Effector CD8-positive, alpha-beta T cell (primary cell): ENCODE measurements at regions not wholly inside any gene's neighbourhood (a gene's known extent, or its start where the extent isn't known, plus 50 kb on each side); places are given as distances from the start of the nearest gene placed in this dataset.

Source experiments
- DNase-seq: peaks from one replicate; lab custom pipeline; 2025; lab: John Stamatoyannopoulos, UW

DNA sequence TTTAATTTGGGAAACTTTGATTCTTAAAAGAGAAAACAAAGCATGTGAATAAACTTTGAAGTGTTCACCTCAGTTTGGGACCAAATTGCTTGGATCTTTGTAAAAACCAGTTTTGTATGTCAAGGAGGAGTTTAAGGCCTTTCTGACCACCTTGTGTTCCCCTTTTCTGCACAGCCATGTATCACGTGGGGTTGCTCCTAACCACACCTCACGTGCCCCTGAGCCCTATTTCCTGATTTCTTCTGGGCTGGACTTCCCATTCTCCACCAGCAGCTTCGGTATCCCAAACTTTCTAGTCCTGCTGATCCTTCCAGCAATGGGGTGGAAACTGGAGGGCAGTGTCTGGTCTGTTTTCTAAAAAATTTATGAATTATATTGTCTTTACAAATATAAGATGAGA, 76.4 kb upstream of the STT3B start:
- no peak for DNase-seq

GRCh38 chr3:31461426-31461825, 71.3 kb upstream of the STT3B start:
- DNase-seq: no peak

DNA sequence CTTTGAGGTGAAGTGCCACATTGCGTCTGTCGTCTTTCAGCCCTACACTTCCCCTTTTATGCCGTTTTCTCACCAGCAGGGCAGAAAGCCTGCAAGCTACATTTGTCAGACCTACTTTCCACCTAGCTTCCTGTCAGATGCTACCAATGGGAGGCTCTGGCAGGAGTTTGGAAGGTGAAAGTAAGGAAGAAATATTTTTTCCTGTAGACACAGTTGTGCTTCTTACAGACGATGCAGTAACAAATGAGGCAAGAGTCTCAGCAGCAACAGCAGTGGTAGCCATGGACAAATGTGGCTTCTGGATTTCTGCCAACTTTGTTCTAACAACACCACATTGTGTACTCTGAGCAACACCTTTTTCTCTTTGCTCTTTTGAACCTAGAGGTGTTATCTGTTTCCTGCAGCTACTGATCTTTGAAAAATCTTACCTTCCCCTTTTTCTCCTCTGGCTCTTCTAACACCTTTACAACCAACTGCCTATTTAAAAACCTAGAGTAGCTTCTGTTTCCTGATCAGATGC, 70.6 kb upstream of the STT3B start:
- peak; percentile 6 for DNase-seq

GRCh38 chr3:31465999-31466398, 66.7 kb upstream of the STT3B start:
- no peak for DNase-seq

DNA sequence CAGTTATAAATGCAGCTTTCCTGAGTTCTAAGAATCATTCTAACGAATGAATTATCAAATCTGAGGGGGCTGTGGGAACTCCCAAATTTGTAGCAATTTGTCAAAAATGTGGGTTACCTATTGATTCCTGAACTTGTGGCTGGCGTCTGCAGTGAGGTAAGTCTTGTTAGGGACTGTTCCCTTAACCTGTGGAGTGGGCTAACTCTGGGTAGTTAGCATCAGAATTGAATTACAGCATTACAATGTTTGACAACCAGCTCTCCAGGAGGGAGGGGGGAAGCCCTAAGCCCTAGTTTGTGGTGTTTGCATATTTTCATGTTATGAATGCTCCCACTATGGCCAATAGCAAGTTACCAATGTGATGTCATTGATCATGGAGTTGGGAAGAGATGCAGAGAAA, 65.9 kb upstream of the STT3B start:
- DNase-seq: no peak

- no peak for DNase-seq
Observed at GRCh38 chr3:31468433-31468832, 64.3 kb upstream of the STT3B start.

DNA sequence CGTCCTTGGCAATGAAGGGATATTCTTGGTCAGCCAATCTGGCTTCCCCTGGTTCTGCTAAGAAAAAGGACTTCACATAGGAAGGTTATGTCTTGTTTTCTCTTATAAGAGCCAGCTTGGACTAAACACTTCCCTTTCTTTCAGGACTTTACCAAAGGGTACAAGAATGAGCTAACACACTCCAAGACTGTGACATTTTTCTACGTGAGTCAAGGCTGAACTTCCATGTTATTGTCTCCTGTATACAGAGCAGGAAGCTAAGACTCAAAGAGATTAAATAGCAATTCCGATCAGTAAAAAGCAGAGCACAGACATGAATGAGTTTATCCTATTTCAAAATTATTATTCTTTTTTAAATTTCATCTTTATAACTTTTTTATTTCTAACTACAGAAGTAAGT, 63.3 kb upstream of the STT3B start:
- no peak for DNase-seq

- no peak for DNase-seq
Observed at GRCh38 chr3:31472479-31473390, 60.0 kb upstream of the STT3B start.

GRCh38 chr3:31476209-31476608, 56.5 kb upstream of the STT3B start:
- no peak for DNase-seq

- no peak for DNase-seq
Observed at GRCh38 chr3:31479431-31479830, 53.3 kb upstream of the STT3B start.

- DNase-seq: no peak
Observed at GRCh38 chr3:31481697-31482096, 51.0 kb upstream of the STT3B start.

- no peak for DNase-seq
Observed at GRCh38 chr3:31482493-31483200, 50.1 kb upstream of the STT3B start.
